H9 (cell line): ENCODE measurements at regions not wholly inside any gene's neighbourhood (a gene's known extent, or its start where the extent isn't known, plus 50 kb on each side); places are given as distances from the start of the nearest gene placed in this dataset.
"Not testable (repeated sequence)": the region's sequence is repeated elsewhere in the genome, so short reads cannot be mapped to it uniquely, and the experiment has no call there.

ENCODE experiments used
- DNase-seq: peaks from one replicate; pipeline ENCODE4 v3.0.0-alpha.2; 2017
- H2AFZ ChIP-seq: one replicate; pipeline ENCODE4 v1.6.1; 2013; ENCODE audit warnings: mild to moderate bottlenecking, low read length, control low read depth, moderate library complexity
- H2AK5ac ChIP-seq: 2 replicates; pipeline ENCODE4 v1.6.1; 2013; ENCODE audit warnings: low read length, control low read depth, mixed read lengths; ENCODE audit not compliant: insufficient read length
- H2BK120ac ChIP-seq: one replicate; pipeline ENCODE4 v1.6.1; 2013; ENCODE audit warnings: low read depth, mild to moderate bottlenecking, low read length, control low read depth, inconsistent platforms; ENCODE audit not compliant: poor library complexity, severe bottlenecking
- H2BK12ac ChIP-seq: 2 replicates; pipeline ENCODE4 v1.6.1; 2013; ENCODE audit warnings: low read length, control low read depth, mixed read lengths, low read depth; ENCODE audit not compliant: insufficient read length
- H2BK15ac ChIP-seq: 2 replicates; pipeline ENCODE4 v1.6.1; 2013; ENCODE audit warnings: low read depth, low read length, control low read depth
- H2BK20ac ChIP-seq: one replicate; pipeline ENCODE4 v1.6.1; 2013; ENCODE audit warnings: low read depth, mild to moderate bottlenecking, low read length, control low read depth, inconsistent platforms; ENCODE audit not compliant: poor library complexity, severe bottlenecking
- H2BK5ac ChIP-seq: 2 replicates; pipeline ENCODE4 v1.6.1; 2013; ENCODE audit warnings: low read length, control low read depth, mixed read lengths; ENCODE audit not compliant: insufficient read length
- H3K14ac ChIP-seq: 2 replicates; pipeline ENCODE4 v1.6.1; 2013; ENCODE audit warnings: low read length, control low read depth; ENCODE audit not compliant: insufficient read depth
- H3K18ac ChIP-seq: 2 replicates; pipeline ENCODE4 v1.6.1; 2013; ENCODE audit warnings: low read depth, mild to moderate bottlenecking, mixed read lengths, low read length, control low read depth; ENCODE audit not compliant: insufficient read length
- H3K23ac ChIP-seq: 2 replicates; pipeline ENCODE4 v1.6.1; 2013; ENCODE audit warnings: low read length, control low read depth, mixed read lengths, low read depth; ENCODE audit not compliant: insufficient read length
- H3K23me2 ChIP-seq: 2 replicates; pipeline ENCODE4 v1.6.1; 2013; ENCODE audit warnings: low read depth, mild to moderate bottlenecking, mixed read lengths, low read length, control low read depth; ENCODE audit not compliant: insufficient read length, poor library complexity, severe bottlenecking
- H3K27ac ChIP-seq: 2 replicates; pipeline ENCODE4 v1.5.1; 2013; ENCODE audit warnings: low read length, control low read depth, mixed read lengths, low read depth; ENCODE audit not compliant: insufficient read length
- H3K27me3 ChIP-seq: 2 replicates; pipeline ENCODE4 v1.6.1; 2013; ENCODE audit warnings: low read length, control low read depth, inconsistent platforms; ENCODE audit not compliant: insufficient read depth
- H3K4ac ChIP-seq: 2 replicates; pipeline ENCODE4 v1.6.1; 2013; ENCODE audit warnings: low read depth, mild to moderate bottlenecking, control low read depth, inconsistent platforms, low read length, moderate library complexity
- H3K4me1 ChIP-seq: 2 replicates; pipeline ENCODE4 v1.6.1; 2013; ENCODE audit warnings: low read length, control low read depth, inconsistent platforms; ENCODE audit not compliant: insufficient read depth
- H3K4me2 ChIP-seq: 2 replicates; pipeline ENCODE4 v1.6.1; 2013; ENCODE audit warnings: low read length, control low read depth, mixed read lengths; ENCODE audit not compliant: insufficient read length, insufficient read depth
- H3K56ac ChIP-seq: 2 replicates; pipeline ENCODE4 v1.6.1; 2013; ENCODE audit warnings: low read depth, mild to moderate bottlenecking, mixed read lengths, low read length, control low read depth; ENCODE audit not compliant: insufficient read length
- H3K79me1 ChIP-seq: 2 replicates; pipeline ENCODE4 v1.6.1; 2013; ENCODE audit warnings: low read depth, mild to moderate bottlenecking, moderate library complexity, low read length, control low read depth, inconsistent platforms; ENCODE audit not compliant: insufficient read depth, poor library complexity, severe bottlenecking
- H3K79me2 ChIP-seq: 2 replicates; pipeline ENCODE4 v1.6.1; 2013; ENCODE audit warnings: low read length, control low read depth, inconsistent platforms; ENCODE audit not compliant: insufficient read depth
- H3K9ac ChIP-seq: 2 replicates; pipeline ENCODE4 v1.6.1; 2013; ENCODE audit warnings: low read length, control low read depth, mixed read lengths; ENCODE audit not compliant: insufficient read length; ENCODE audit errors: extremely low read depth
- H3K9me3 ChIP-seq: one replicate; pipeline ENCODE4 v1.6.1; 2013; ENCODE audit warnings: low read depth, low read length, inconsistent platforms; ENCODE audit not compliant: control insufficient read depth
- H3T11ph ChIP-seq: one replicate; pipeline ENCODE4 v1.6.1; 2013; ENCODE audit warnings: mild to moderate bottlenecking, low read length, control low read depth, inconsistent platforms
- H4K20me1 ChIP-seq: one replicate; pipeline ENCODE4 v1.6.1; 2013; ENCODE audit not compliant: control insufficient read depth, insufficient read length, insufficient read depth
- H4K5ac ChIP-seq: 2 replicates; pipeline ENCODE4 v1.6.1; 2013; ENCODE audit warnings: low read depth, mild to moderate bottlenecking, mixed read lengths, low read length, control low read depth; ENCODE audit not compliant: insufficient read length
- H4K8ac ChIP-seq: replicated peaks from 2 replicates; pipeline ENCODE4 v1.6.1; 2013; ENCODE audit warnings: low read length, control low read depth, mixed read lengths, low read depth; ENCODE audit not compliant: insufficient read length
- H4K91ac ChIP-seq: 2 replicates; pipeline ENCODE4 v1.6.1; 2013; ENCODE audit warnings: low read depth, mild to moderate bottlenecking, moderate library complexity, mixed read lengths, low read length, control low read depth; ENCODE audit not compliant: insufficient read length
- H3K27ac Mint-ChIP-seq, 3 experiments: 2 replicates in 2 of 3; 3 replicates in 1 of 3; pipeline ENCODE4 v1.8.0; 2020 to 2021; ENCODE audit warnings: mixed read lengths in 3 of 3, mild to moderate bottlenecking in 1 of 3, moderate library complexity in 1 of 3
- H3K27me3 Mint-ChIP-seq: 2 replicates; pipeline ENCODE4 v1.8.0; 2021; ENCODE audit warnings: low read depth, mild to moderate bottlenecking, moderate library complexity, mixed read lengths
- H3K36me3 Mint-ChIP-seq, 3 experiments: 2 replicates in 2 of 3; 3 replicates in 1 of 3; pipeline ENCODE4 v1.8.0; 2020 to 2021; ENCODE audit warnings: low read depth in 3 of 3, mixed read lengths in 3 of 3; ENCODE audit not compliant: insufficient read depth in 1 of 3
- H3K4me1 Mint-ChIP-seq, 2 experiments: 2 replicates each; pipeline ENCODE4 v1.8.0; 2020; ENCODE audit warnings: mixed read lengths in 2 of 2
- H3K4me3 Mint-ChIP-seq, 2 experiments: 2 replicates in 1 of 2; 3 replicates in 1 of 2; pipeline ENCODE4 v1.8.0; 2020 to 2021; ENCODE audit warnings: mild to moderate bottlenecking in 2 of 2, mixed read lengths in 2 of 2, moderate library complexity in 1 of 2
- H3K9me3 Mint-ChIP-seq, 2 experiments: 2 replicates in 1 of 2; 3 replicates in 1 of 2; pipeline ENCODE4 v1.8.0; 2020; ENCODE audit warnings: mild to moderate bottlenecking in 2 of 2, mixed read lengths in 2 of 2, moderate library complexity in 1 of 2
- WGBS: extraction: QIAGEN DNeasy Blood & Tissue Kit; methylation state at CpG from one replicate; pipeline ENCODE4 v1.1.7; 2013; ENCODE audit warnings: missing lambda C conversion rate, low lambda C conversion rate, mixed read lengths; ENCODE audit not compliant: insufficient read length; ENCODE audit errors: extremely low coverage; 5-methylcytosine and 5-hydroxymethylcytosine counted together

DNA sequence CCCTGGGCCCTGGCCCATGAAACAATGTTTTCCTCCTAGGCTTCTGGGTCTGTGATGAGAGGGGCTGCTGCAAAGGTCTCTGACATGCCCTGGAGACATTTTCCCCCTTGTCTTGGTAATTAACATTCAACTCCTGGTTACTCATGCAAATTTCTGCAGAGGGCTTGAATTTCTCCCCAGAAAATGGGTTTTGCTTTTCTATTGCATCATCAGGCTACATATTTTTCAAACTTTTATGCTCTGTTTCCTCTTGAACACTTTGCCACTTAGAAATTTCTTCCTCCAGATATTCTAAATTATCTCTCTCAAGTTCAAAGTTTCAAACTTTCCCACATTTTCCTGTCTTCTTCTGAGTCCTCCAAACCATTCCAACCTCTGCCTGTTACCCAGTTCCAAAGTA lies 98.2 kb upstream of the TCF21 start:
- not testable (repeated sequence) for H2BK120ac ChIP-seq, H3K27me3 Mint-ChIP-seq, H3K79me1 ChIP-seq, H4K91ac ChIP-seq, H3K4ac ChIP-seq, H3K9ac ChIP-seq, H3K4me3 Mint-ChIP-seq, H4K5ac ChIP-seq, H2BK12ac ChIP-seq, H3K18ac ChIP-seq, H3K14ac ChIP-seq, H3K9me3 ChIP-seq, H2BK15ac ChIP-seq, H4K20me1 ChIP-seq, H2BK5ac ChIP-seq, H3K27ac ChIP-seq, H3T11ph ChIP-seq, H4K8ac ChIP-seq, H2AK5ac ChIP-seq, H3K23me2 ChIP-seq, H2AFZ ChIP-seq, DNase-seq, H3K4me2 ChIP-seq, H2BK20ac ChIP-seq, H3K23ac ChIP-seq, H3K36me3 Mint-ChIP-seq, H3K79me2 ChIP-seq, H3K27ac Mint-ChIP-seq, H3K27me3 ChIP-seq, H3K4me1 ChIP-seq, H3K4me1 Mint-ChIP-seq, H3K9me3 Mint-ChIP-seq, H3K56ac ChIP-seq

DNA sequence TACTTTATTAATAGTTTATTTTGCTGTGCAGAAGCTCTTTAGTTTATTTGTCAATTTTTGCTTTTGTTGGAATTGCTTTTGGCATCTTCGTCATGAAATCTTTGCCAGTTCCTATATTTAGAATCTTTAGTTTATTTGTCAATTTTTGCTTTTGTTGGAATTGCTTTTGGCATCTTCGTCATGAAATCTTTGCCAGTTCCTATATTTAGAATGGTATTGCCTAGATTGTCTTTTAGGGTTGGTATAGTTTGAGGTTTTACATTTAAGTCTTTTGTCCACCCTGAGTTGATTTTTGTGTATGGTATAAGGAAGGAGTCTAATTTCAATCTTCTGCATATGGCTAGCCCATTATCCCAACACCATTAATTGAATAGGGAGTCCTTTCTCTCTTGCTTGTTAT lies 93.9 kb upstream of the TCF21 start:
- not testable (repeated sequence) for H3K79me2 ChIP-seq, H3K4me1 Mint-ChIP-seq, H2AK5ac ChIP-seq, H2BK5ac ChIP-seq, H4K20me1 ChIP-seq, DNase-seq, H3K14ac ChIP-seq, H4K5ac ChIP-seq, H3K56ac ChIP-seq, H3K18ac ChIP-seq, H4K8ac ChIP-seq, H3T11ph ChIP-seq, H3K4ac ChIP-seq, H4K91ac ChIP-seq, H2AFZ ChIP-seq, H3K4me1 ChIP-seq, H3K4me2 ChIP-seq, H3K9ac ChIP-seq, H3K23ac ChIP-seq, H3K4me3 Mint-ChIP-seq, H3K79me1 ChIP-seq, H2BK120ac ChIP-seq, H3K36me3 Mint-ChIP-seq, H3K23me2 ChIP-seq, H3K27ac Mint-ChIP-seq, H2BK12ac ChIP-seq, H2BK15ac ChIP-seq, H2BK20ac ChIP-seq, H3K9me3 ChIP-seq, H3K27me3 ChIP-seq, H3K27me3 Mint-ChIP-seq, H3K9me3 Mint-ChIP-seq, H3K27ac ChIP-seq
- no CpG with 5 or more reads among the region's 2 CpGs for WGBS
